Parathyroid adenoma (tissue), 2 donors: ENCODE measurements at regions not wholly inside any gene's neighbourhood (a gene's known extent, or its start where the extent isn't known, plus 50 kb on each side); places are given as distances from the start of the nearest gene placed in this dataset.

ENCODE experiments used
- H2AFZ ChIP-seq: fragments of 300-600 bp; sonication (generic); one replicate; pipeline ENCODE4 v1.7.0; 2017; ENCODE audit warnings: antibody characterized with exemption, mild to moderate bottlenecking
- H3K27ac ChIP-seq: fragments of 300-600 bp; sonication (generic); one replicate; pipeline ENCODE4 v1.7.0; 2017
- H3K27me3 ChIP-seq: fragments of 300-600 bp; sonication (generic); one replicate; pipeline ENCODE4 v1.7.0; 2017; ENCODE audit warnings: low read length; ENCODE audit not compliant: control insufficient read depth, insufficient read depth
- H3K36me3 ChIP-seq: fragments of 300-600 bp; sonication (generic); one replicate; pipeline ENCODE4 v1.7.0; 2017; ENCODE audit warnings: low read length; ENCODE audit not compliant: control insufficient read depth, insufficient read depth
- H3K4me1 ChIP-seq: fragments of 300-600 bp; sonication (generic); one replicate; pipeline ENCODE4 v1.7.0; 2017; ENCODE audit warnings: control low read depth
- H3K4me2 ChIP-seq: fragments of 300-600 bp; sonication (generic); one replicate; pipeline ENCODE4 v1.7.0; 2017; ENCODE audit warnings: low read length
- H3K4me3 ChIP-seq: fragments of 300-600 bp; sonication (generic); one replicate; pipeline ENCODE4 v1.7.0; 2017; ENCODE audit warnings: low read depth, low read length
- H3K79me2 ChIP-seq: fragments of 300-600 bp; sonication (generic); one replicate; pipeline ENCODE4 v1.7.0; 2017; ENCODE audit warnings: control low read depth
- H3K9ac ChIP-seq: fragments of 300-600 bp; sonication (generic); one replicate; pipeline ENCODE4 v1.7.0; 2017; ENCODE audit warnings: mild to moderate bottlenecking
- H3K9me3 ChIP-seq: fragments of 300-600 bp; sonication (generic); one replicate; pipeline ENCODE4 v1.7.0; 2017; ENCODE audit warnings: low read length; ENCODE audit not compliant: control insufficient read depth
- CTCF ChIP-seq: fragments of 300-600 bp; sonication (generic); IDR thresholded peaks from one replicate; pipeline ENCODE4 v1.7.0; 2017; ENCODE audit warnings: antibody characterized with exemption, mild to moderate bottlenecking
- donor health status: primary hyperparathyroidism.

DNA sequence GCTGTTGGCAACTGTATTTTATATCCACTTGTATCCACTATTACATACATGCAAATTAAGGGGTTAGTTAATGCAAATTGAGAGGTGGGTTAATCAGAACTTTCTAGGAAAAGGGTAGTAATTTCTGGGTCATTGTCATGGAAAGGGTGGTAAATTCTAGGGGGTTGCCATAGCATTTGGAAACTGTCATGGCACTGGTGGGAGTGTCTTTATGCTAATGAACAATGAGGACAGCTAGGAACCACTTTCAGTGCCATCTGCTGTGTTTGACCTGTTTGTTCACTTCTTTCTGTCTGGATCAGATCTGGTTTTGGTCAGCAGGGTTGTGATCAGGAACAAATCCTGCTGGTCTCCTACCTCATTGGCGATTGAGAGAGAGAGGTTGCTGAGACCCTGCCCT, 283.3 kb upstream of the PRKCQ start:
- Histone ChIP-seq H3K4me1 (no peaks in the 10 kb centered on the region), H3K9me3 (no peaks in the 10 kb centered on the region), H3K4me2 (no peak overlapping the region), H3K4me3 (no peak overlapping the region), H3K9ac (no peak overlapping the region), H3K79me2 (no peaks in the 10 kb centered on the region), H2AFZ (no peak overlapping the region), H3K36me3 (no peaks in the 10 kb centered on the region), H3K27me3 (no peaks in the 10 kb centered on the region), H3K27ac (no peak overlapping the region)
- no peak for TF ChIP-seq CTCF

DNA sequence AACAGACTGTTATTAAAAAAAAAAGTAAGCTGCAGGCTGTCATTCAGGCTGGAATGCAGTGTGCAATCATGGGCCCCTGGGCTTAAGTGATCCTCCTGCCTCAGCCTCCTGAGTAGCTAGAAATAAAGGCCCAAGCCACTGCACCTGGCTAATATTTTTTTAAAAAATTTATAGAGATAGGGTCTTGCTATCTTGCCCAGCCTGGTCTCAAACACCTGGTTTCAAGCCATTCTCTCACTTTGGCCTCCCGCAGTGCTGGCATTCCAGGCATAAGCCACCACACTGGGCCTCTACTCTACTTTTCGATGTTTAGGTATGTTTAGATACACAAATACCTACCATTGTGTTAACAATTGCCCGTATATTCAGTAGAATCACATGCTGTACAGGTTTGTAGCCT, 270.4 kb upstream of the PRKCQ start:
- Histone ChIP-seq H3K4me2 (no peak overlapping the region), H3K36me3 (no peaks in the 10 kb centered on the region), H3K9ac (no peak overlapping the region), H2AFZ (no peak overlapping the region), H3K4me1 (no peaks in the 10 kb centered on the region), H3K9me3 (no peaks in the 10 kb centered on the region), H3K4me3 (no peak overlapping the region), H3K79me2 (no peaks in the 10 kb centered on the region), H3K27ac (no peak overlapping the region), H3K27me3 (no peaks in the 10 kb centered on the region)
- TF ChIP-seq CTCF: no peak

GRCh38 chr10:6847561-6847960, 267.5 kb upstream of the PRKCQ start:
- H3K9me3 ChIP-seq: no peaks in the 10 kb centered on the region
- H3K4me1 ChIP-seq: no peaks in the 10 kb centered on the region
- no peak for TF ChIP-seq CTCF
- H3K4me3 ChIP-seq: no peak overlapping the region
- H3K27ac ChIP-seq: no peak overlapping the region
- no peaks in the 10 kb centered on the region for H3K36me3 ChIP-seq
- no peaks in the 10 kb centered on the region for H3K79me2 ChIP-seq
- H3K27me3 ChIP-seq: no peaks in the 10 kb centered on the region
- no peak overlapping the region for H2AFZ ChIP-seq
- H3K4me2 ChIP-seq: no peak overlapping the region
- H3K9ac ChIP-seq: no peak overlapping the region

DNA sequence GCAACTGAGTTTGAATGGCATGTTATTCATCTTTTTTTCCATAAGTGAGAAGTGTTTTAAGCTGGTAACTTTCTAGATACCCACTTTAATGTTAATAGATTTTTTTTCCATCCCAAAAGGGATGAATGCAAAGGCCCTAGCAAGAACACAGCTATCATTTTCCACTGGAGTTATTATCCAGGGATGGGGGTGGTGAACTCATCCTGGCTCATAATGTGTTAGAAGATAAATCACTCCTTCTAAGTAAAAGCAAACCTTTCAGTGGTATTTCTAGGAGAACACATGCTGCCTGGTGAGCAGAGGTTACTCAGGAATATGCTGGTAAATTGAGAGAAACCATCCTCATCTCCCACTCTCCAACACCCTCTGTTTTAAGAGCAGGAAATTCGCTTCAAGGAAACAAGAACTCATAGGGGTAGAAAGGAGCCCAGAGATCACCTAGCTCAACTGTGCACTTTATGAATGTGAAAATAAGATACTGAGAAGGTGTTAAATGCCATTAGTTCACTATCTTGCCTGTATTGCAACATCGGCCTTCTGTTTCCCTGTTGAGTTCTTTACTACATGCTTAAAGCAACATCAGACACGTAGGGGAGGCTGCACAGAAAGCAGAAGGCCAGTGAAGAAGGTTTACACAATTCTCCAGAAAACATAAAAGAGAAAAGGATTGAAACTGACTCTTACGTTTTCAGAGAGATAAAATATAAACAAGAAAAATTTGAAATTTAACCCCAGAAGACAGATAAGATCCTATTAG, 264.0 kb upstream of the PRKCQ start:
- H3K27me3 ChIP-seq: no peaks in the 10 kb centered on the region
- H3K9me3 ChIP-seq: no peaks in the 10 kb centered on the region
- H3K36me3 ChIP-seq: no peaks in the 10 kb centered on the region
- H3K9ac ChIP-seq: no peak overlapping the region
- no peaks in the 10 kb centered on the region for H3K79me2 ChIP-seq
- H2AFZ ChIP-seq: no peak overlapping the region
- no peak overlapping the region for H3K27ac ChIP-seq
- no peaks in the 10 kb centered on the region for H3K4me1 ChIP-seq
- no peak for TF ChIP-seq CTCF
- H3K4me2 ChIP-seq: no peak overlapping the region
- H3K4me3 ChIP-seq: no peak overlapping the region

DNA sequence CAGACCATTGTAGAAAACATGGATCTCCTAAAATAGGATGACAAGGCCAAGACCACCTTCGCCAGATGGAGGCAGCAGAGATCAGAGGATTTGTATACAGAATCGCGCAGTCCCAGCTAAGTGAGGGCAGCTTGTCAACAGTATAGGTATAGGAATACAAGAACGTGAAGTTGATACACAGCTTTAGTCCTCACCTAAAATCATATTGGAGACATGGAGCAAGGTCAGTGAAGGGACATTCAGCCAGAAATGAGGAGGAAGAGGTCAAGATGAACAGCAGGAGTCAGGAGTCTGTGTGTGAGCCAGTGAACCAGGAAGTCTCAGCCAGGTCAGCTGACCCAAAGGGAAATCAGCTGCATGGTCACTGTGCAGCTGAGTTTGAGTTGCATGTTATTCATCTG, 263.4 kb upstream of the PRKCQ start:
- no peaks in the 10 kb centered on the region for H3K36me3 ChIP-seq

More for the DNA sequence above, 263.4 kb upstream of the PRKCQ start:
- H3K4me1 ChIP-seq: no peaks in the 10 kb centered on the region
- no peak overlapping the region for H3K4me3 ChIP-seq
- no peak overlapping the region for H3K27ac ChIP-seq
- no peaks in the 10 kb centered on the region for H3K79me2 ChIP-seq
- H3K4me2 ChIP-seq: no peak overlapping the region
- H3K27me3 ChIP-seq: no peaks in the 10 kb centered on the region
- H3K9ac ChIP-seq: no peak overlapping the region
- no peak for TF ChIP-seq CTCF
- H2AFZ ChIP-seq: no peak overlapping the region
- no peaks in the 10 kb centered on the region for H3K9me3 ChIP-seq
